IMR-90 (cell line): ENCODE measurements at regions not wholly inside any gene's neighbourhood (a gene's known extent, or its start where the extent isn't known, plus 50 kb on each side); places are given as distances from the start of the nearest gene placed in this dataset.

ENCODE experiments used
- ATAC-seq: fragments of 200-7000 bp; cut with Tn5 transposase; 2 replicates; pipeline ENCODE4 v1.9.1; 2020; ENCODE audit warnings: low read depth, mild to moderate bottlenecking, moderate library complexity
- BruUV-seq: library from RNA; stranded (reverse); fragments of 400-500 nt; replicated peaks from 2 replicates; lab custom pipeline; 2021; lab: Mats Ljungman, UMichigan
- CTCF ChIA-PET: fragments of 300-600 bp; formaldehyde crosslinking; extraction: SDS; loops from one replicate; lab custom pipeline; 2021; ENCODE audit warnings: antibody characterized with exemption; lab: Yijun Ruan, JAX
- POLR2A ChIA-PET: fragments of 300-600 bp; sonication (Branson Sonifier 250); formaldehyde crosslinking; loops from one replicate; lab custom pipeline; 2022; ENCODE audit warnings: antibody characterized with exemption; ENCODE audit not compliant: unreplicated experiment; lab: Charles Lee
- DNase-seq: peaks from one replicate; pipeline ENCODE4 v3.0.0; 2013
- H2AFZ ChIP-seq: replicated peaks from 2 replicates; pipeline ENCODE3; 2013; ENCODE audit warnings: low read length, mild to moderate bottlenecking; ENCODE audit not compliant: poor library complexity
- H2AK5ac ChIP-seq: 2 replicates; pipeline ENCODE4 v1.6.1; 2013; ENCODE audit warnings: low read depth, low read length, inconsistent platforms
- H2AK9ac ChIP-seq: replicated peaks from 2 replicates; pipeline ENCODE3; 2013; ENCODE audit warnings: mild to moderate bottlenecking, low read depth, low read length, moderate library complexity; ENCODE audit not compliant: poor library complexity
- H2BK120ac ChIP-seq: 2 replicates; pipeline ENCODE4 v1.6.1; 2013; ENCODE audit warnings: low read depth, low read length, inconsistent platforms
- H2BK15ac ChIP-seq: 3 replicates; pipeline ENCODE4 v1.6.1; 2013; ENCODE audit warnings: low read depth, low read length, inconsistent platforms
- H2BK20ac ChIP-seq: 2 replicates; pipeline ENCODE4 v1.6.1; 2013; ENCODE audit warnings: low read depth, mild to moderate bottlenecking, inconsistent platforms, low read length, moderate library complexity
- H2BK5ac ChIP-seq: 2 replicates; pipeline ENCODE4 v1.6.1; 2013; ENCODE audit warnings: mild to moderate bottlenecking, low read depth, low read length, inconsistent platforms; ENCODE audit not compliant: poor library complexity, severe bottlenecking
- H3K14ac ChIP-seq: replicated peaks from 2 replicates; pipeline ENCODE4 v1.6.1; 2013; ENCODE audit warnings: low read depth, low read length, inconsistent platforms
- H3K18ac ChIP-seq: 2 replicates; pipeline ENCODE4 v1.6.1; 2013; ENCODE audit warnings: low read depth, low read length, control low read depth
- H3K23ac ChIP-seq: 2 replicates; pipeline ENCODE4 v1.6.1; 2013; ENCODE audit warnings: low read depth, low read length, inconsistent platforms
- H3K27ac ChIP-seq: 2 replicates; pipeline ENCODE4 v1.5.1; 2013; ENCODE audit warnings: mild to moderate bottlenecking, control low read depth, low read length; ENCODE audit not compliant: insufficient read depth
- H3K27me3 ChIP-seq: 2 replicates; pipeline ENCODE4 v1.6.1; 2013; ENCODE audit warnings: low read length; ENCODE audit not compliant: control insufficient read depth, insufficient read depth
- H3K36me3 ChIP-seq: 2 replicates; pipeline ENCODE4 v1.6.1; 2013; ENCODE audit warnings: low read length, mixed read lengths; ENCODE audit not compliant: control insufficient read depth, insufficient read depth
- H3K4ac ChIP-seq: 2 replicates; pipeline ENCODE4 v1.6.1; 2013; ENCODE audit warnings: low read depth, low read length, inconsistent platforms
- H3K4me1 ChIP-seq: 2 replicates; pipeline ENCODE4 v1.6.1; 2013; ENCODE audit warnings: low read length, mixed read lengths; ENCODE audit not compliant: control insufficient read depth, insufficient read depth
- H3K4me2 ChIP-seq: 2 replicates; pipeline ENCODE4 v1.6.1; 2013; ENCODE audit warnings: low read depth, mild to moderate bottlenecking, control low read depth, low read length, moderate library complexity
- H3K4me3 ChIP-seq: 2 replicates; pipeline ENCODE4 v1.5.1; 2013; ENCODE audit warnings: low read depth, mild to moderate bottlenecking, control low read depth, low read length, moderate library complexity; ENCODE audit not compliant: insufficient read depth
- H3K56ac ChIP-seq: 2 replicates; pipeline ENCODE4 v1.6.1; 2013; ENCODE audit warnings: low read length, inconsistent platforms; ENCODE audit not compliant: insufficient read depth; ENCODE audit errors: extremely low read depth
- H3K79me1 ChIP-seq, 2 experiments: 2 replicates each; pipeline ENCODE4 v1.6.1; 2013; ENCODE audit warnings: low read length in 2 of 2, inconsistent platforms in 1 of 2, low read depth in 1 of 2
- H3K9ac ChIP-seq: 2 replicates; pipeline ENCODE4 v1.6.1; 2013; ENCODE audit warnings: low read depth, low read length, control low read depth
- H3K9me1 ChIP-seq: 2 replicates; pipeline ENCODE4 v1.6.1; 2013; ENCODE audit warnings: low read length, inconsistent platforms; ENCODE audit not compliant: insufficient read depth
- H3K9me3 ChIP-seq: 2 replicates; pipeline ENCODE4 v1.6.1; 2013; ENCODE audit warnings: low read length; ENCODE audit not compliant: control insufficient read depth, insufficient read depth
- H4K20me1 ChIP-seq: 2 replicates; pipeline ENCODE4 v1.6.1; 2013; ENCODE audit warnings: low read length, inconsistent platforms; ENCODE audit not compliant: insufficient read depth
- H4K5ac ChIP-seq: 2 replicates; pipeline ENCODE4 v1.6.1; 2013; ENCODE audit warnings: mild to moderate bottlenecking, low read depth, low read length, control low read depth
- H4K8ac ChIP-seq, 2 experiments: 2 replicates each; pipeline ENCODE4 v1.6.1; 2013; ENCODE audit warnings: low read depth in 2 of 2, low read length in 2 of 2, control low read depth in 1 of 2, inconsistent platforms in 1 of 2
- H4K91ac ChIP-seq: 2 replicates; pipeline ENCODE4 v1.6.1; 2013; ENCODE audit warnings: low read depth, low read length, inconsistent platforms; ENCODE audit not compliant: insufficient read depth
- BHLHE40 ChIP-seq: fragments of 150-350 bp; IDR thresholded peaks from 2 replicates; pipeline ENCODE4 v1.6.1; 2016; ENCODE audit warnings: mild to moderate bottlenecking, low read depth, low read length
- CEBPB ChIP-seq: IDR thresholded peaks from 2 replicates; pipeline ENCODE4 v1.6.1; 2012; ENCODE audit warnings: low read depth, low read length, improper control_type of control experiment
- CHD1 ChIP-seq: IDR thresholded peaks from 2 replicates; pipeline ENCODE4 v1.6.1; 2012; ENCODE audit warnings: low read depth, low read length, improper control_type of control experiment
- ELK1 ChIP-seq: fragments of 150-350 bp; IDR thresholded peaks from 2 replicates; pipeline ENCODE4 v1.6.1; 2016; ENCODE audit warnings: low read depth, mild to moderate bottlenecking, low read length, moderate library complexity, borderline replicate concordance
- FOS ChIP-seq: fragments of 150-350 bp; IDR thresholded peaks from 2 replicates; pipeline ENCODE4 v1.6.1; 2016; ENCODE audit warnings: low read depth, low read length
- MAFK ChIP-seq: IDR thresholded peaks from 2 replicates; pipeline ENCODE4 v1.6.1; 2012; ENCODE audit warnings: low read depth, low read length, improper control_type of control experiment
- MAZ ChIP-seq: IDR thresholded peaks from 2 replicates; pipeline ENCODE4 v1.6.1; 2012; ENCODE audit warnings: low read depth, mild to moderate bottlenecking, low read length, improper control_type of control experiment, moderate library complexity, borderline replicate concordance
- MXI1 ChIP-seq: IDR thresholded peaks from 2 replicates; pipeline ENCODE4 v1.6.1; 2012; ENCODE audit warnings: low read depth, mild to moderate bottlenecking, low read length, moderate library complexity, borderline replicate concordance
- RAD21 ChIP-seq: IDR thresholded peaks from 2 replicates; pipeline ENCODE4 v1.6.1; 2012; ENCODE audit warnings: low read length, improper control_type of control experiment
- RCOR1 ChIP-seq: IDR thresholded peaks from 2 replicates; pipeline ENCODE4 v1.6.1; 2012; ENCODE audit warnings: mild to moderate bottlenecking, low read length, improper control_type of control experiment; ENCODE audit not compliant: insufficient replicate concordance
- RFX5 ChIP-seq: IDR thresholded peaks from 2 replicates; pipeline ENCODE4 v1.8.0; 2012; ENCODE audit warnings: low read depth, mild to moderate bottlenecking, low read length, moderate library complexity
- SMC3 ChIP-seq: fragments of 150-350 bp; IDR thresholded peaks from 2 replicates; pipeline ENCODE4 v1.6.1; 2016; ENCODE audit warnings: low read depth, mild to moderate bottlenecking, antibody characterized with exemption, low read length, moderate library complexity
- WGBS, 2 experiments: methylation state at CpG; one replicate each; pipeline versions ENCODE4 v1.1.5 to v1.1.7; 2013; ENCODE audit warnings: missing lambda C conversion rate in 2 of 2; ENCODE audit not compliant: insufficient read length in 1 of 2; ENCODE audit errors: extremely low coverage in 2 of 2; 5-methylcytosine and 5-hydroxymethylcytosine counted together
- dilution Hi-C: fragments of 300-500 bp; cut with HindIII; formaldehyde crosslinking; loops from one replicate; pipeline ENCODE4 v1.14.3; 2018; ENCODE audit warnings: low sequenced_read_pairs; ENCODE audit not compliant: unreplicated experiment
- in situ Hi-C: fragments of 300-500 bp; cut with MboI; formaldehyde crosslinking; loops from 3 replicates; pipeline ENCODE4 v1.14.3; 2019; ENCODE audit warnings: low sequenced_read_pairs, inconsistent platforms, mixed read lengths
- intact Hi-C: fragments of 100-400 bp; cut with micrococcal nuclease; formaldehyde crosslinking; loops from 2 replicates; pipeline ENCODE4 v1.10.0; 2022
- TF ChIP-seq, protein P1 (sequence below): conservative IDR thresholded peaks from 2 replicates; pipeline ENCODE4 v1.5.1; 2012; ENCODE audit warnings: mild to moderate bottlenecking, low read depth, low read length, improper control_type of control experiment
- TF ChIP-seq, protein P2 (sequence below): fragments of 150-350 bp; IDR thresholded peaks from 2 replicates; pipeline ENCODE4 v1.6.1; 2017; ENCODE audit warnings: mild to moderate bottlenecking, antibody characterized with exemption, low read length, low read depth

GRCh38 chrX:53817548-53817947, 131.0 kb upstream of the HUWE1 start:
- no peaks in the 10 kb centered on the region for H3K79me1 ChIP-seq
- intact Hi-C loops, result no loop called here
- BruUV-seq, result no TSS peak

More at GRCh38 chrX:53817548-53817947, 131.0 kb upstream of the HUWE1 start:
- Histone ChIP-seq H3K4me1 (no peaks in the 10 kb centered on the region), H3K9me1 (no peaks in the 10 kb centered on the region), H4K5ac (no peak overlapping the region), H3K27me3 (peaks cover 3% of the 10 kb centered on the region), H2BK120ac (no peak overlapping the region), H4K91ac (no peak overlapping the region), H2AFZ (no peak overlapping the region), H4K20me1 (no peaks in the 10 kb centered on the region), H2BK15ac (no peak overlapping the region), H3K23ac (no peak overlapping the region), H3K56ac (no peak overlapping the region), H2AK5ac (no peak overlapping the region), H4K8ac (no peak overlapping the region), H3K18ac (no peak overlapping the region), H3K4me2 (no peak overlapping the region), H2BK20ac (no peak overlapping the region), H3K36me3 (no peaks in the 10 kb centered on the region), H2BK5ac (no peak overlapping the region), H3K9me3 (no peaks in the 10 kb centered on the region), H3K4ac (no peak overlapping the region), H3K4me3 (no peak overlapping the region), H3K9ac (no peak overlapping the region), H2AK9ac (no peak overlapping the region), H3K14ac (no peak overlapping the region), H3K27ac (no peak overlapping the region)
- TF ChIP-seq RCOR1 (no peak), RFX5 (no peak), MAZ (no peak), MAFK (no peak), BHLHE40 (no peak), CEBPB (no peak), MXI1 (no peak), RAD21 (no peak), SMC3 (no peak), FOS (no peak), ELK1 (no peak), CHD1 (no peak)
- TF ChIP-seq, protein P1, sequence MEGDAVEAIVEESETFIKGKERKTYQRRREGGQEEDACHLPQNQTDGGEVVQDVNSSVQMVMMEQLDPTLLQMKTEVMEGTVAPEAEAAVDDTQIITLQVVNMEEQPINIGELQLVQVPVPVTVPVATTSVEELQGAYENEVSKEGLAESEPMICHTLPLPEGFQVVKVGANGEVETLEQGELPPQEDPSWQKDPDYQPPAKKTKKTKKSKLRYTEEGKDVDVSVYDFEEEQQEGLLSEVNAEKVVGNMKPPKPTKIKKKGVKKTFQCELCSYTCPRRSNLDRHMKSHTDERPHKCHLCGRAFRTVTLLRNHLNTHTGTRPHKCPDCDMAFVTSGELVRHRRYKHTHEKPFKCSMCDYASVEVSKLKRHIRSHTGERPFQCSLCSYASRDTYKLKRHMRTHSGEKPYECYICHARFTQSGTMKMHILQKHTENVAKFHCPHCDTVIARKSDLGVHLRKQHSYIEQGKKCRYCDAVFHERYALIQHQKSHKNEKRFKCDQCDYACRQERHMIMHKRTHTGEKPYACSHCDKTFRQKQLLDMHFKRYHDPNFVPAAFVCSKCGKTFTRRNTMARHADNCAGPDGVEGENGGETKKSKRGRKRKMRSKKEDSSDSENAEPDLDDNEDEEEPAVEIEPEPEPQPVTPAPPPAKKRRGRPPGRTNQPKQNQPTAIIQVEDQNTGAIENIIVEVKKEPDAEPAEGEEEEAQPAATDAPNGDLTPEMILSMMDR, result no peak
- TF ChIP-seq, protein P2, sequence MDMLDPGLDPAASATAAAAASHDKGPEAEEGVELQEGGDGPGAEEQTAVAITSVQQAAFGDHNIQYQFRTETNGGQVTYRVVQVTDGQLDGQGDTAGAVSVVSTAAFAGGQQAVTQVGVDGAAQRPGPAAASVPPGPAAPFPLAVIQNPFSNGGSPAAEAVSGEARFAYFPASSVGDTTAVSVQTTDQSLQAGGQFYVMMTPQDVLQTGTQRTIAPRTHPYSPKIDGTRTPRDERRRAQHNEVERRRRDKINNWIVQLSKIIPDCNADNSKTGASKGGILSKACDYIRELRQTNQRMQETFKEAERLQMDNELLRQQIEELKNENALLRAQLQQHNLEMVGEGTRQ, result no peak
- ATAC-seq (no peak), DNase-seq (no peak)
- dilution Hi-C loops, result no loop called here
- CTCF ChIA-PET, result no interaction called here
- POLR2A ChIA-PET, result no interaction called here
- WGBS, 2 experiments, result no CpG with 5 or more reads among the region's 3 CpGs
- in situ Hi-C loops, result no loop called here
